ENCODE measurements at regions not wholly inside any gene's neighbourhood (a gene's known extent, or its start where the extent isn't known, plus 50 kb on each side); places are given as distances from the start of the nearest gene placed in this dataset.

DNA sequence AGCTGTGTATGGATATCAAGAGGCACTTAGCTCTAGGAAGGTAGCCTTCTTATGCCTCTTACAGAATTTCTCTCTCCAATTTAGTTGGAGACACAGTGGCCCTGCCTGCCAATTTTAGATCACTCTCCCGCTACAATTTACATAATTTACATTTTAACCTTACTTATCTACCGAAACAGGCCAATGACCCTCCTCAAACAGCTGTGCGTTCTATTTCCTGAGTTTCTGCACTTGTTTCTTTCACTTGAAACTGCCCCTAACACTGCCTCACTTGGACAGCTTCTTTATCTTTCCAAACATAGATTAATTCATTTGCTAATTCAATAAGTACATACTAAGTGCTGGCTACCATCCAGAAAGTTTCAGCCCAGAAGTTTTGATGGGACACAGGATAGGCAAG is 52.9 kb upstream of the HDDC2 start:
- DNase-seq (ENCODE audit: low read depth, low spot score), result no peak
- no peak for TF ChIP-seq CTCF (IDR thresholded peaks at IDR 0.05; ENCODE audit: low read depth, low read length)
- in situ Hi-C loops (cut with HindIII; ENCODE audit: low sequenced_read_pairs), result no loop called here
- no peak overlapping the region for H3K4me3 ChIP-seq (ENCODE audit: low read depth, low read length)

DNA sequence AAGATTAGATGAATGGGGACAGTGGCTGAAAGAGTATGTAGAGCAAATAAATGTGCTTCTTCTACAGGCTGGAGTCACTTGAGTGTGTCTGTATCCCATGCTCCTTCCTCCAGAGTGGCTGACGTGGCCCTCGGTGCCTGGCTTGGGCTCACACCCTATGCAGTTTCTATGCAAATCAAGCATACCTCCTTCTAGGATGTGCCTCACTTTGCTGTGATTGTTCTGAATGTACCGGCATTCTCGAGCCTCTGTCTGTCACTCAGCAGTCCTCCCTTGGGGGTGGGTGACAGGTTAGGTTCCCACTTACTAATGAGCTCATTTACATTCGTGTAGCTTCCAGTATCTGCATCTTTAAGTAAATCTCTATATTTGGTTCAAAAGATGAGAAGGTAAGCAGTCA is 55.1 kb upstream of the HDDC2 start:
- no peak for DNase-seq (ENCODE audit: low read depth, low spot score)
- H3K4me3 ChIP-seq (ENCODE audit: low read depth, low read length), result no peak overlapping the region
- no peak for TF ChIP-seq CTCF (IDR thresholded peaks at IDR 0.05; ENCODE audit: low read depth, low read length)
- in situ Hi-C loops (cut with HindIII; ENCODE audit: low sequenced_read_pairs), result no loop called here

- DNase-seq (ENCODE audit: low read depth, low spot score), result peak; percentile 72
- no peak for TF ChIP-seq CTCF (IDR thresholded peaks at IDR 0.05; ENCODE audit: low read depth, low read length)
- in situ Hi-C loops (cut with HindIII; ENCODE audit: low sequenced_read_pairs), result no loop called here
- H3K4me3 ChIP-seq (ENCODE audit: low read depth, low read length), result no peak overlapping the region
Observed at GRCh38 chr6:125357515-125358256, 55.9 kb upstream of the HDDC2 start.

GRCh38 chr6:125358898-125359297 is 57.1 kb upstream of the HDDC2 start:
- no peak for DNase-seq (ENCODE audit: low read depth, low spot score)
- TF ChIP-seq CTCF (IDR thresholded peaks at IDR 0.05; ENCODE audit: low read depth, low read length), result no peak

GRCh38 chr6:125361868-125362267 is 60.1 kb upstream of the HDDC2 start:
- in situ Hi-C loops (cut with HindIII; ENCODE audit: low sequenced_read_pairs), result no loop called here
- no peak for TF ChIP-seq CTCF (IDR thresholded peaks at IDR 0.05; ENCODE audit: low read depth, low read length)
- H3K4me3 ChIP-seq (ENCODE audit: low read depth, low read length), result no peak overlapping the region
- no peak for DNase-seq (ENCODE audit: low read depth, low spot score)

More at GRCh38 chr6:125358898-125359297, 57.1 kb upstream of the HDDC2 start:
- in situ Hi-C loops (cut with HindIII; ENCODE audit: low sequenced_read_pairs), result no loop called here
- no peak overlapping the region for H3K4me3 ChIP-seq (ENCODE audit: low read depth, low read length)

- peak overlapping the region; percentile 42 for H3K4me3 ChIP-seq (ENCODE audit: low read depth, low read length)
- DNase-seq (ENCODE audit: low read depth, low spot score), result peak; percentile 73
- TF ChIP-seq CTCF (IDR thresholded peaks at IDR 0.05; ENCODE audit: low read depth, low read length), result no peak
- in situ Hi-C loops (cut with HindIII; ENCODE audit: low sequenced_read_pairs), result no loop called here
Observed at GRCh38 chr6:125363039-125363823, 61.5 kb upstream of the HDDC2 start.
